SK-N-SH (cell line): ENCODE measurements at regions not wholly inside any gene's neighbourhood (a gene's known extent, or its start where the extent isn't known, plus 50 kb on each side); places are given as distances from the start of the nearest gene placed in this dataset.

Source experiments
- CTCF ChIA-PET: fragments of 300-600, 350-600 bp; formaldehyde crosslinking; extraction: SDS; loops from one replicate; lab custom pipeline; 2021; lab: Yijun Ruan, JAX
- POLR2A ChIA-PET: fragments of 350-600 bp; sonication (Branson Sonifier 250); formaldehyde crosslinking; extraction: SDS; loops from one replicate; lab custom pipeline; 2020; ENCODE audit warnings: antibody characterized with exemption, inconsistent platforms; lab: Yijun Ruan, JAX
- DNase-seq: peaks from one replicate; pipeline ENCODE4 v3.0.0; 2012
- H2AFZ ChIP-seq: fragments of 200-600 bp; sonication (generic); 2 replicates; pipeline ENCODE4 v1.8.1; 2016; ENCODE audit warnings: antibody characterized with exemption, mild to moderate bottlenecking, low read depth
- H3F3A ChIP-seq: fragments of 200-600 bp; sonication (generic); replicated peaks from 2 replicates; pipeline ENCODE3; 2016; ENCODE audit warnings: antibody characterized with exemption, mild to moderate bottlenecking; ENCODE audit not compliant: insufficient read depth
- H3K27ac ChIP-seq, 2 experiments: fragments of 200-500 bp in 1 of 2; fragments of 200-600 bp in 1 of 2; sonication (Bioruptor generic) in 1 of 2; sonication (generic), shearing (Covaris generic) in 1 of 2; 2 replicates each; pipeline versions ENCODE4 v1.5.1 to v1.6.1; 2014 to 2016; ENCODE audit warnings: low read depth in 2 of 2, inconsistent platforms in 1 of 2, low read length in 1 of 2, mild to moderate bottlenecking in 1 of 2, mixed read lengths in 1 of 2
- H3K27me3 ChIP-seq: fragments of 200-600 bp; sonication (generic), shearing (Covaris generic); 2 replicates; pipeline ENCODE4 v1.6.1; 2016; ENCODE audit warnings: mixed run types; ENCODE audit not compliant: insufficient read depth
- H3K36me3 ChIP-seq, 2 experiments: fragments of 200-500 bp in 1 of 2; fragments of 200-600 bp in 1 of 2; sonication (Bioruptor generic) in 1 of 2; sonication (generic) in 1 of 2; replicated peaks in 1 of 2; 2 replicates each; pipeline versions ENCODE3 to v1.5.1; 2014 to 2016; ENCODE audit warnings: low read length in 1 of 2, mild to moderate bottlenecking in 1 of 2; ENCODE audit not compliant: insufficient read depth in 2 of 2, control insufficient read depth in 1 of 2
- H3K4me1 ChIP-seq, 2 experiments: fragments of 200-500 bp in 1 of 2; fragments of 200-600 bp in 1 of 2; sonication (Bioruptor generic) in 1 of 2; sonication (generic), shearing (Covaris generic) in 1 of 2; 2 replicates each; pipeline versions ENCODE4 v1.5.1 to v1.6.1; 2014 to 2016; ENCODE audit warnings: low read depth in 1 of 2, low read length in 1 of 2, mixed run types in 1 of 2; ENCODE audit not compliant: insufficient read depth in 2 of 2, control insufficient read depth in 1 of 2
- H3K4me2 ChIP-seq: fragments of 200-600 bp; sonication (generic), shearing (Covaris generic); 2 replicates; pipeline ENCODE4 v1.6.1; 2017; ENCODE audit warnings: mixed run types
- H3K4me3 ChIP-seq, 2 experiments: fragments of 200-500 bp in 1 of 2; fragments of 200-600 bp in 1 of 2; sonication (Bioruptor generic) in 1 of 2; sonication (generic), shearing (Covaris generic) in 1 of 2; 2 replicates each; pipeline versions ENCODE4 v1.5.1 to v1.8.1; 2014 to 2016; ENCODE audit warnings: low read depth in 2 of 2, inconsistent platforms in 1 of 2, low read length in 1 of 2, mild to moderate bottlenecking in 1 of 2, mixed read lengths in 1 of 2, moderate library complexity in 1 of 2
- H3K79me2 ChIP-seq: fragments of 200-600 bp; sonication (generic); 2 replicates; pipeline ENCODE4 v1.8.1; 2017; ENCODE audit warnings: mild to moderate bottlenecking; ENCODE audit not compliant: insufficient read depth
- H3K9ac ChIP-seq: fragments of 200-600 bp; sonication (generic); 2 replicates; pipeline ENCODE4 v1.6.1; 2017; ENCODE audit warnings: mixed run types
- H3K9me2 ChIP-seq: fragments of 200-600 bp; sonication (generic); 2 replicates; pipeline ENCODE4 v1.6.1; 2017; ENCODE audit warnings: mixed run types
- H3K9me3 ChIP-seq: fragments of 200-600 bp; sonication (generic); 2 replicates; pipeline ENCODE4 v1.6.1; 2017; ENCODE audit warnings: mixed run types, mild to moderate bottlenecking, moderate library complexity
- H4K20me1 ChIP-seq: fragments of 200-600 bp; sonication (generic); 2 replicates; pipeline ENCODE4 v1.6.1; 2017; ENCODE audit warnings: mild to moderate bottlenecking, mixed run types; ENCODE audit not compliant: insufficient read depth
- CTCF ChIP-seq: fragments of 200-600 bp; sonication (generic); IDR thresholded peaks from 2 replicates; pipeline ENCODE4 v1.6.1; 2017; ENCODE audit warnings: antibody characterized with exemption, mild to moderate bottlenecking, moderate library complexity
- ELF1 ChIP-seq: IDR thresholded peaks from 2 replicates; pipeline ENCODE4 v1.4.0; 2012
- FOSL2 ChIP-seq: IDR thresholded peaks from 2 replicates; pipeline ENCODE4 v1.4.0; 2012; ENCODE audit warnings: low read depth, mild to moderate bottlenecking, moderate library complexity, borderline replicate concordance
- FOXJ3 ChIP-seq: sonication (generic); formaldehyde crosslinking; IDR thresholded peaks from 2 replicates; pipeline ENCODE4 v1.5.1; 2020; ENCODE audit warnings: mild to moderate bottlenecking, missing genetic modification reagents
- FOXM1 ChIP-seq: IDR thresholded peaks from 2 replicates; pipeline ENCODE4 v1.4.0; 2012; ENCODE audit warnings: low read depth, mild to moderate bottlenecking
- GATA2 ChIP-seq: sonication (generic); formaldehyde crosslinking; IDR thresholded peaks from 2 replicates; pipeline ENCODE4 v1.5.0; 2020; ENCODE audit warnings: mild to moderate bottlenecking, missing genetic modification reagents
- IRF3 ChIP-seq: fragments of 150-350 bp; IDR thresholded peaks from 2 replicates; pipeline ENCODE4 v1.6.1; 2016; ENCODE audit warnings: mild to moderate bottlenecking, low read depth, low read length
- MAX ChIP-seq: IDR thresholded peaks from 2 replicates; pipeline ENCODE4 v1.4.0; 2012; ENCODE audit warnings: low read depth
- NFIC ChIP-seq: IDR thresholded peaks from 2 replicates; pipeline ENCODE4 v1.4.0; 2012; ENCODE audit warnings: borderline replicate concordance
- POLR2AphosphoS5 ChIP-seq: IDR thresholded peaks from 2 replicates; pipeline ENCODE4 v1.6.1; 2012; ENCODE audit warnings: low read depth, low read length
- RCOR1 ChIP-seq: fragments of 150-350 bp; IDR thresholded peaks from 2 replicates; pipeline ENCODE4 v1.6.1; 2017; ENCODE audit warnings: antibody characterized with exemption, low read length
- RFX5 ChIP-seq: IDR thresholded peaks from 2 replicates; pipeline ENCODE4 v1.6.1; 2012; ENCODE audit warnings: mild to moderate bottlenecking, improper control_type of control experiment, low read length
- RXRA ChIP-seq: IDR thresholded peaks from 2 replicates; pipeline ENCODE4 v1.4.0; 2012; ENCODE audit warnings: low read depth, mild to moderate bottlenecking, borderline replicate concordance
- SIN3A ChIP-seq: IDR thresholded peaks from 2 replicates; pipeline ENCODE4 v1.6.1; 2012; ENCODE audit warnings: low read depth, mild to moderate bottlenecking, low read length, moderate library complexity, borderline replicate concordance
- SMC3 ChIP-seq: IDR thresholded peaks from 2 replicates; pipeline ENCODE4 v1.6.1; 2012; ENCODE audit warnings: low read depth, low read length, improper control_type of control experiment
- TAF1 ChIP-seq: IDR thresholded peaks from 2 replicates; pipeline ENCODE4 v1.6.1; 2012; ENCODE audit warnings: low read depth, mild to moderate bottlenecking, low read length, moderate library complexity, borderline replicate concordance
- TCF12 ChIP-seq: IDR thresholded peaks from 2 replicates; pipeline ENCODE4 v1.4.0; 2012
- TEAD4 ChIP-seq: IDR thresholded peaks from 2 replicates; pipeline ENCODE4 v1.4.0; 2012; ENCODE audit warnings: mild to moderate bottlenecking, borderline replicate concordance; ENCODE audit not compliant: insufficient read depth
- USF2 ChIP-seq: fragments of 150-350 bp; IDR thresholded peaks from 2 replicates; pipeline ENCODE4 v1.6.1; 2017; ENCODE audit warnings: antibody characterized with exemption, low read length, low read depth, borderline replicate concordance
- YY1 ChIP-seq: IDR thresholded peaks from 2 replicates; pipeline ENCODE4 v1.4.0; 2012; ENCODE audit warnings: low read depth, mild to moderate bottlenecking
- WGBS: methylation state at CpG from one replicate; pipeline ENCODE4 v1.1.6; 2017; ENCODE audit warnings: low lambda C conversion rate; 5-methylcytosine and 5-hydroxymethylcytosine counted together

- H3K4me2 ChIP-seq = no peak overlapping the region
- H3K9ac ChIP-seq = no peak overlapping the region
- H2AFZ ChIP-seq = no peak overlapping the region
- H3K27me3 ChIP-seq = no peaks in the 10 kb centered on the region
- no peak overlapping the region for H3K27ac ChIP-seq
- WGBS = 72% methylated on average over 2 of the region's 2 CpGs
- DNase-seq = no peak
- H3F3A ChIP-seq = no peaks in the 10 kb centered on the region
- H3K36me3 ChIP-seq = no peaks in the 10 kb centered on the region
- H3K9me2 ChIP-seq = no peaks in the 10 kb centered on the region
- H3K4me1 ChIP-seq = no peaks in the 10 kb centered on the region
- ChIA-PET POLR2A (no interaction called here), CTCF (interaction anchor here (0.6 kb wide), 1 partner anchor 31 kb away, joined by 3 read pairs; no protein-coding TSS in a partner anchor)
- TF ChIP-seq FOSL2 (no peak), RXRA (no peak), GATA2 (CRISPR knock-in tag) (no peak), SIN3A (no peak), CTCF (no peak), YY1 (no peak), MAX (no peak), USF2 (no peak), TEAD4 (no peak), SMC3 (no peak), RFX5 (no peak), RCOR1 (no peak), FOXJ3 (CRISPR knock-in tag) (no peak), IRF3 (no peak), ELF1 (no peak), POLR2AphosphoS5 (no peak), TAF1 (no peak), TCF12 (no peak), FOXM1 (no peak), NFIC (no peak)
- no peaks in the 10 kb centered on the region for H3K9me3 ChIP-seq
- H4K20me1 ChIP-seq = no peaks in the 10 kb centered on the region
- no peaks in the 10 kb centered on the region for H3K79me2 ChIP-seq
- no peak overlapping the region for H3K4me3 ChIP-seq
Measured at GRCh38 chr4:126183206-126183605, 868.5 kb downstream of the FAT4 start.
